CD4-positive, alpha-beta memory T cell (primary cell): ENCODE measurements at regions not wholly inside any gene's neighbourhood (a gene's known extent, or its start where the extent isn't known, plus 50 kb on each side); places are given as distances from the start of the nearest gene placed in this dataset.

Experiments
- CTCF ChIA-PET: fragments of 350-600 bp; sonication (Branson Sonifier 250); formaldehyde crosslinking; loops from one replicate; lab custom pipeline; 2021; ENCODE audit warnings: inconsistent platforms; ENCODE audit not compliant: partially characterized antibody; lab: Charles Lee
- POLR2A ChIA-PET: fragments of 350-600 bp; sonication (Branson Sonifier 250); formaldehyde crosslinking; loops from one replicate; lab custom pipeline; 2021; ENCODE audit not compliant: partially characterized antibody; lab: Charles Lee
- DNase-seq, 5 donors: peaks; one replicate each; pipeline versions ENCODE4 v3.0.0 to v3.0.0-alpha.2; 2020 to 2022; ENCODE audit warnings: mixed read lengths in 1 of 5
- H3K27ac ChIP-seq: one replicate; pipeline ENCODE4 v1.7.0; 2013; ENCODE audit warnings: low read depth, low read length
- H3K27me3 ChIP-seq: 2 replicates; pipeline ENCODE4 v1.7.0; 2013; ENCODE audit warnings: mild to moderate bottlenecking, low read length, moderate library complexity; ENCODE audit not compliant: insufficient read depth
- H3K36me3 ChIP-seq: 2 replicates; pipeline ENCODE4 v1.7.0; 2013; ENCODE audit warnings: mild to moderate bottlenecking, low read length, moderate library complexity; ENCODE audit not compliant: insufficient read depth
- H3K4me1 ChIP-seq: 2 replicates; pipeline ENCODE4 v1.7.0; 2013; ENCODE audit warnings: mild to moderate bottlenecking, low read length, moderate library complexity; ENCODE audit not compliant: insufficient read depth
- H3K4me3 ChIP-seq, 2 donors: one replicate each; pipeline ENCODE4 v1.7.0; 2013; ENCODE audit warnings: low read length in 2 of 2, mild to moderate bottlenecking in 1 of 2
- H3K9me3 ChIP-seq, 2 donors: one replicate each; pipeline ENCODE4 v1.7.0; 2013; ENCODE audit warnings: low read length in 2 of 2, control low read depth in 1 of 2; ENCODE audit not compliant: control insufficient read depth in 1 of 2
- H3K27ac Mint-ChIP-seq, 7 donors: one replicate each; pipeline ENCODE4 v1.8.0; 2020 to 2021; ENCODE audit warnings: mixed read lengths in 7 of 7, mild to moderate bottlenecking in 6 of 7, inconsistent platforms in 3 of 7, moderate library complexity in 3 of 7
- H3K27me3 Mint-ChIP-seq, 2 donors: one replicate each; pipeline ENCODE4 v1.8.0; 2020 to 2021; ENCODE audit warnings: mixed read lengths in 2 of 2
- H3K36me3 Mint-ChIP-seq, 2 donors: one replicate each; pipeline ENCODE4 v1.8.0; 2020 to 2021; ENCODE audit warnings: mixed read lengths in 2 of 2, inconsistent platforms in 1 of 2, mild to moderate bottlenecking in 1 of 2
- H3K4me1 Mint-ChIP-seq, 4 donors: one replicate each; pipeline ENCODE4 v1.8.0; 2020 to 2021; ENCODE audit warnings: mixed read lengths in 4 of 4, mild to moderate bottlenecking in 1 of 4
- H3K4me3 Mint-ChIP-seq, 8 donors: one replicate each; pipeline ENCODE4 v1.8.0; 2020 to 2021; ENCODE audit warnings: mixed read lengths in 8 of 8, mild to moderate bottlenecking in 7 of 8, moderate library complexity in 6 of 8, inconsistent platforms in 3 of 8
- H3K9me3 Mint-ChIP-seq, 8 donors: one replicate each; pipeline ENCODE4 v1.8.0; 2020 to 2021; ENCODE audit warnings: mixed read lengths in 8 of 8, mild to moderate bottlenecking in 5 of 8, inconsistent platforms in 3 of 8, moderate library complexity in 1 of 8
- intact Hi-C: fragments of 100-400 bp; cut with micrococcal nuclease; formaldehyde crosslinking; loops from one replicate; pipeline ENCODE4 v1.15.1; 2023

DNA sequence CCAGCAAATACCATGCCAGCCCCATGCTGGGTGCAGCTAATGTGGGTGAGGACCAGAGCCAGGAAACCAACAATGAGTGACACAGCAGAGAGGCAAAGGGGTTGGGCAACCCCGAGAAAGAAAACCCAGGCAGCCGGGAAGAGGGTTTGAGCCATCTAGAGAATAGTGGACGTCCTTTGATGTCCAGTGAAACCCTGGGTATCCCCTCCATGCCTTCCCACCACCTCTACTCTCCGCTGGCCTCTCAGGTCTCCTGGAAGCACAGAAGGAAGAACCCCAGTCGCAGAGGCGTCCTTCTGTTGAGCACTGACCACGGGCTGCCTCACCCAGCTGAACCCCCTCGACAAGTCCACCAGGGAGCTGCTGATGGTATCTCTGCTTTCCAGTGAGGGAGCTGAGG lies 657.4 kb upstream of the ID2 start:
- Mint-ChIP-seq H3K36me3 (no peaks in the 10 kb centered on the region), H3K9me3 (no peaks in the 10 kb centered on the region), H3K27ac (no peak overlapping the region), H3K4me1 (peaks cover 3 to 10% (median 6%) of the 10 kb centered on the region in 4 donors), H3K4me3 (no peak overlapping the region), H3K27me3 (no peaks in the 10 kb centered on the region)
- Histone ChIP-seq H3K4me3 (no peak overlapping the region), H3K27ac (no peak overlapping the region), H3K36me3 (no peaks in the 10 kb centered on the region), H3K9me3 (no peaks in the 10 kb centered on the region), H3K4me1 (no peaks in the 10 kb centered on the region), H3K27me3 (no peaks in the 10 kb centered on the region)
- POLR2A ChIA-PET, result no interaction called here
- intact Hi-C loops, result no loop called here
- CTCF ChIA-PET, result interaction anchor here (1.7 kb wide), 1 partner anchor 9 kb away, joined by 6 read pairs; no protein-coding TSS in a partner anchor
- DNase-seq, result no peak

GRCh38 chr2:8026381-8026780 lies 655.5 kb upstream of the ID2 start:
- H3K4me3 Mint-ChIP-seq, result no peak overlapping the region
- Histone ChIP-seq H3K4me3 (no peak overlapping the region), H3K9me3 (no peaks in the 10 kb centered on the region), H3K27me3 (no peaks in the 10 kb centered on the region), H3K4me1 (no peaks in the 10 kb centered on the region), H3K36me3 (no peaks in the 10 kb centered on the region), H3K27ac (no peak overlapping the region)
- ChIA-PET POLR2A (no interaction called here), CTCF (interaction anchor here (1.0 kb wide), 1 partner anchor 375 kb away, joined by 4 read pairs; no protein-coding TSS in a partner anchor)
- H3K4me1 Mint-ChIP-seq, result peaks cover 3 to 10% (median 6%) of the 10 kb centered on the region in 4 donors
- no peak overlapping the region for H3K27ac Mint-ChIP-seq
- no peak for DNase-seq
- no peaks in the 10 kb centered on the region for H3K36me3 Mint-ChIP-seq
- intact Hi-C loops, result no loop called here
- H3K9me3 Mint-ChIP-seq, result no peaks in the 10 kb centered on the region
- H3K27me3 Mint-ChIP-seq, result no peaks in the 10 kb centered on the region

GRCh38 chr2:8027387-8027786 lies 654.5 kb upstream of the ID2 start:
- no peak overlapping the region for H3K27ac ChIP-seq
- H3K36me3 ChIP-seq, result no peaks in the 10 kb centered on the region
- H3K4me1 ChIP-seq, result no peaks in the 10 kb centered on the region
- POLR2A ChIA-PET, result no interaction called here
- CTCF ChIA-PET, result no interaction called here
- no peak overlapping the region for H3K4me3 Mint-ChIP-seq
- no peaks in the 10 kb centered on the region for H3K9me3 Mint-ChIP-seq
- H3K27me3 Mint-ChIP-seq, result peaks cover 0 to 2% of the 10 kb centered on the region in 2 donors
- no peak overlapping the region for H3K4me3 ChIP-seq
- no peak for DNase-seq
- no peaks in the 10 kb centered on the region for H3K36me3 Mint-ChIP-seq
- intact Hi-C loops, result no loop called here
- H3K4me1 Mint-ChIP-seq, result peaks cover 3 to 7% (median 5%) of the 10 kb centered on the region in 4 donors
- no peaks in the 10 kb centered on the region for H3K27me3 ChIP-seq
- no peak overlapping the region for H3K27ac Mint-ChIP-seq
- H3K9me3 ChIP-seq, result no peaks in the 10 kb centered on the region

GRCh38 chr2:8028036-8028435 lies 653.8 kb upstream of the ID2 start:
- Histone ChIP-seq H3K27me3 (no peaks in the 10 kb centered on the region), H3K4me3 (no peak overlapping the region), H3K36me3 (no peaks in the 10 kb centered on the region), H3K4me1 (no peaks in the 10 kb centered on the region), H3K27ac (no peak overlapping the region), H3K9me3 (no peaks in the 10 kb centered on the region)
- intact Hi-C loops, result no loop called here
- Mint-ChIP-seq H3K27me3 (peaks cover 0 to 2% of the 10 kb centered on the region in 2 donors), H3K4me3 (no peak overlapping the region), H3K27ac (no peak overlapping the region), H3K9me3 (no peaks in the 10 kb centered on the region), H3K36me3 (no peaks in the 10 kb centered on the region), H3K4me1 (peaks cover 2 to 5% (median 3%) of the 10 kb centered on the region in 4 donors)
- DNase-seq, result no peak
- ChIA-PET CTCF (no interaction called here), POLR2A (no interaction called here)

GRCh38 chr2:8028436-8028835 lies 653.4 kb upstream of the ID2 start:
- DNase-seq, result no peak
- Mint-ChIP-seq H3K27ac (no peak overlapping the region), H3K4me3 (no peak overlapping the region), H3K36me3 (no peaks in the 10 kb centered on the region), H3K4me1 (peaks cover 0 to under 1% (median 0%) of the 10 kb centered on the region in 4 donors), H3K27me3 (peaks cover 0 to 2% of the 10 kb centered on the region in 2 donors), H3K9me3 (no peaks in the 10 kb centered on the region)
- H3K4me3 ChIP-seq, result no peak overlapping the region
- no peak overlapping the region for H3K27ac ChIP-seq
- ChIA-PET CTCF (no interaction called here), POLR2A (no interaction called here)
- H3K27me3 ChIP-seq, result no peaks in the 10 kb centered on the region
- H3K9me3 ChIP-seq, result no peaks in the 10 kb centered on the region
- intact Hi-C loops, result no loop called here
- no peaks in the 10 kb centered on the region for H3K4me1 ChIP-seq
- H3K36me3 ChIP-seq, result no peaks in the 10 kb centered on the region

DNA sequence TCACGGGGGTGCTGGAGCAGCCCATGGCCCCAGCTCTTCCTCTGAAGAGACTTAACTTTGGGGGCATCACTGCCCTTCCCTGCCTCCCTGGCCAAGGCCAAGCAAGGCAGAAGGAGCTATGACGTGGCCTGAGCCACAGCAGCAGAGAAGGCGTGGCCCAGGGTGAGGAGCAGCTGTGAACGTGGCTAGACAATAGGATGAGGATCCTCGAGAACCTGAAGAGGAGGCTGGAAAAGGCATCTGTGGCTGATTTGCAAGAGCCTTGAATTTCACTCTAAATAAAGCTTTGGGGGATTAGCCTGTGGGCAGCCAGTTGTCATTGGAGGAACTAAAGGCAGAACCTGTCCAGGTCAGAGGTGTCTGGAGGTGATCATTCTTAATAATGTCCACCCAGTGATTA lies 652.9 kb upstream of the ID2 start:
- no peaks in the 10 kb centered on the region for H3K9me3 ChIP-seq
- no peaks in the 10 kb centered on the region for H3K27me3 ChIP-seq
- no peak overlapping the region for H3K4me3 Mint-ChIP-seq
- H3K36me3 ChIP-seq, result no peaks in the 10 kb centered on the region
- peaks cover 0 to 2% of the 10 kb centered on the region in 2 donors for H3K27me3 Mint-ChIP-seq
- H3K27ac ChIP-seq, result no peak overlapping the region
- H3K36me3 Mint-ChIP-seq, result no peaks in the 10 kb centered on the region
- intact Hi-C loops, result no loop called here
- POLR2A ChIA-PET, result no interaction called here
- H3K9me3 Mint-ChIP-seq, result no peaks in the 10 kb centered on the region
- no peaks in the 10 kb centered on the region for H3K4me1 ChIP-seq
- no peak overlapping the region for H3K4me3 ChIP-seq
- H3K4me1 Mint-ChIP-seq, result no peaks in the 10 kb centered on the region
- CTCF ChIA-PET, result no interaction called here
- no peak overlapping the region for H3K27ac Mint-ChIP-seq
- DNase-seq, result no peak

DNA sequence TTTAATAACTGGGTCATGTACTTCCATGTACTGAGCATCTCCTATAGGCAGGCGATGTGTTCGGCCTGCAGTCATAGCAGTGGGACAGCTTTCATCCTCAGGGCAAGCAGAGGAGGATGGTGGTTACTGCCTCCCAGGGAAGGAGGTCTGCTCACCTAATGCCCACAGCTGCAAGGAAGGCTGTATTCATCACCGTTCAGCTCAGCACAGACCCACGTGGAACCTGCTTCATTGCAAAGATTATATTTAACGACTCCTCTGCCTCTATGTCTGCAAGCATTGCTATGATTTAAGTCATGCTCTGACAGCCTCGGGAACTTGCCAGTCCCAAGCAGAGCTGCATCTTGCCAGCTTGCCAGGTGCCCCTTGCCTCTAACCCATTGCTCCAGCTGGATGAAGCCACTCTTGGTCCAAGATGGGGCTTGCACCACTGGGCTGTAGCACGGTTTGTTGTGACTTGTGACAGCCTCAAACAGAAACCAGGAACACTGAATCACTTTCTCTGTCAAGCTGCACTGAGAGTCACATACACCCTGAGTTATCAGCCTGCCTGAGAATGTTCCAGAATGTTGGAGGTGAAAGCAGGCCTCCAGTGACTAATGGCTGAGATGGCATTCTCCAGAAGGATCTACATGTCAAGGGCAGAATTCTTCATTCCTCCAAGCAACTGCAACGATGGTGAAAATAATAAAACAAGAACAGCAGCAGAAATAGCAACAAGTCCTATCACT lies 651.1 kb upstream of the ID2 start:
- Mint-ChIP-seq H3K27me3 (peaks cover 0 to 2% of the 10 kb centered on the region in 2 donors), H3K9me3 (no peaks in the 10 kb centered on the region), H3K4me3 (no peak overlapping the region), H3K27ac (no peak overlapping the region), H3K4me1 (no peaks in the 10 kb centered on the region), H3K36me3 (no peaks in the 10 kb centered on the region)
- Histone ChIP-seq H3K36me3 (no peaks in the 10 kb centered on the region), H3K4me1 (no peaks in the 10 kb centered on the region), H3K27me3 (no peaks in the 10 kb centered on the region), H3K4me3 (no peak overlapping the region), H3K27ac (no peak overlapping the region), H3K9me3 (no peaks in the 10 kb centered on the region)
- POLR2A ChIA-PET, result no interaction called here
- intact Hi-C loops, result no loop called here
- CTCF ChIA-PET, result no interaction called here
- no peak for DNase-seq
